Ascending aorta (tissue), 2 donors: ENCODE measurements at regions not wholly inside any gene's neighbourhood (a gene's known extent, or its start where the extent isn't known, plus 50 kb on each side); places are given as distances from the start of the nearest gene placed in this dataset.

ENCODE experiments used
- DNase-seq, 2 donors: peaks; one replicate each; pipeline ENCODE4 v3.0.0-alpha.2; 2019; ENCODE audit warnings: low spot score in 2 of 2
- H3K27ac ChIP-seq, 2 donors: fragments of 200-600 bp; sonication (generic); one replicate each; pipeline ENCODE4 v1.5.1; 2016 to 2017; ENCODE audit warnings: mild to moderate bottlenecking in 1 of 2
- H3K27me3 ChIP-seq: fragments of 200-600 bp; sonication (generic); one replicate; pipeline ENCODE4 v1.5.1; 2017
- H3K36me3 ChIP-seq, 2 donors: fragments of 200-600 bp; sonication (generic); one replicate each; pipeline ENCODE4 v1.5.1; 2016
- H3K4me1 ChIP-seq, 2 donors: fragments of 200-600 bp; sonication (generic); one replicate each; pipeline ENCODE4 v1.5.1; 2016 to 2017; ENCODE audit warnings: mild to moderate bottlenecking in 1 of 2
- H3K4me3 ChIP-seq, 2 donors: fragments of 200-600 bp; sonication (generic); one replicate each; pipeline ENCODE4 v1.5.1; 2016 to 2017; ENCODE audit warnings: mild to moderate bottlenecking in 1 of 2
- H3K9me3 ChIP-seq, 2 donors: fragments of 200-600 bp; sonication (generic); one replicate each; pipeline ENCODE4 v1.5.1; 2016
- intact Hi-C: fragments of 100-400 bp; cut with DNase I; formaldehyde crosslinking; loops from one replicate; pipeline ENCODE4 v1.15.1; 2023
- TF ChIP-seq, protein P1 (sequence below), 3 experiments: fragments of 200-600 bp in 2 of 3; fragments of 450-650 bp in 1 of 3; sonication (generic) in 2 of 3; IDR thresholded peaks; one replicate each; pipeline ENCODE4 v1.5.1; 2016 to 2019; ENCODE audit warnings: antibody characterized with exemption in 3 of 3, mild to moderate bottlenecking in 1 of 3, moderate library complexity in 1 of 3

DNA sequence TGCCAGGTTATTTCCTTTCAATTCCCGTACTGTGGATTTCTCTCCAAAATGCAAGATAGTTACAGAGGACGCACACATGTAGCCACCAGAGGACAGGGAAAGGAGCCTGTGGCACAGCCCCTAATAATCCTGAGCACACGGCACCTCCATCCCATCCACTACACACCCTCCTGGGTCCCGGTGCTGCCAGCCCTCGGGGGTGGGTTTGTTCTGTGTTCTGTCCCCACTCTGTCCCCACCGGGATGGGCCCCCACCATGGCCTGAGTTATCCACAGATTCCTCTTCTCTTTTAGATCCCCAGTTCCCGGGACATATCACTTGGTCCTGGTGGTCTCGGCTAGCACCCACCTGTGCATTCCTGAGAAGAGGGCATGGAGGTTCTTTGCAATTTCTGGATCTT, 196.9 kb upstream of the PPP2R2D start:
- Histone ChIP-seq H3K27ac (no peak overlapping the region), H3K4me1 (no peaks in the 10 kb centered on the region), H3K4me3 (no peak overlapping the region), H3K9me3 (peaks cover 5 to 9% of the 10 kb centered on the region in 2 donors), H3K27me3 (no peaks in the 10 kb centered on the region), H3K36me3 (no peaks in the 10 kb centered on the region)
- no peak for DNase-seq
- intact Hi-C loops: no loop called here
- TF ChIP-seq, protein P1, sequence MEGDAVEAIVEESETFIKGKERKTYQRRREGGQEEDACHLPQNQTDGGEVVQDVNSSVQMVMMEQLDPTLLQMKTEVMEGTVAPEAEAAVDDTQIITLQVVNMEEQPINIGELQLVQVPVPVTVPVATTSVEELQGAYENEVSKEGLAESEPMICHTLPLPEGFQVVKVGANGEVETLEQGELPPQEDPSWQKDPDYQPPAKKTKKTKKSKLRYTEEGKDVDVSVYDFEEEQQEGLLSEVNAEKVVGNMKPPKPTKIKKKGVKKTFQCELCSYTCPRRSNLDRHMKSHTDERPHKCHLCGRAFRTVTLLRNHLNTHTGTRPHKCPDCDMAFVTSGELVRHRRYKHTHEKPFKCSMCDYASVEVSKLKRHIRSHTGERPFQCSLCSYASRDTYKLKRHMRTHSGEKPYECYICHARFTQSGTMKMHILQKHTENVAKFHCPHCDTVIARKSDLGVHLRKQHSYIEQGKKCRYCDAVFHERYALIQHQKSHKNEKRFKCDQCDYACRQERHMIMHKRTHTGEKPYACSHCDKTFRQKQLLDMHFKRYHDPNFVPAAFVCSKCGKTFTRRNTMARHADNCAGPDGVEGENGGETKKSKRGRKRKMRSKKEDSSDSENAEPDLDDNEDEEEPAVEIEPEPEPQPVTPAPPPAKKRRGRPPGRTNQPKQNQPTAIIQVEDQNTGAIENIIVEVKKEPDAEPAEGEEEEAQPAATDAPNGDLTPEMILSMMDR (IDR thresholded peaks at IDR 0.05): no peak

DNA sequence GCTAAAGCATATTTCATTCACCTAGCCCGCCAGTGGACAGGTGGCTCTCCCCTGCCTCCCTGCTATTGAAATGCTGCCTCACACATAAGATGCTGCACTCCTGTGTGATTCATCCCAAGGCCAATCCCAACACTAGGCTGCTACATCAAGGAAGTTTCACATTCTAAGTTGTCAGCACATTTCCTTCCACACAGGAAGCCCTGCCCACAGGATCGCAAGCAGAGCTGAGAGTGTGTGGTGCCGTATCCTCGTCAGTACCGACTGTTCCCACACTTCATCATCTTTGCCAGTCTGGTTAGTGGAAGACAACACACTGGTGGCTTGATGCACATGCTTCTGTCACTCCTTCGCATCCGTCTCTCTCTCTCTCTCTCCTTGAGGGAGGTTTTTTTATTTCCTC, 194.3 kb upstream of the PPP2R2D start:
- no peaks in the 10 kb centered on the region for H3K36me3 ChIP-seq
- no peak overlapping the region for H3K4me3 ChIP-seq
- no peaks in the 10 kb centered on the region for H3K4me1 ChIP-seq
- TF ChIP-seq, protein P1 (IDR thresholded peaks at IDR 0.05): no peak
- no peaks in the 10 kb centered on the region for H3K27me3 ChIP-seq
- H3K9me3 ChIP-seq: peaks cover 5 to 9% of the 10 kb centered on the region in 2 donors
- H3K27ac ChIP-seq: no peak overlapping the region
- DNase-seq: no peak
- intact Hi-C loops: no loop called here

GRCh38 chr10:131706952-131707351, 193.9 kb upstream of the PPP2R2D start:
- Histone ChIP-seq H3K9me3 (peaks cover 5 to 9% of the 10 kb centered on the region in 2 donors), H3K4me3 (no peak overlapping the region), H3K4me1 (no peaks in the 10 kb centered on the region), H3K36me3 (no peaks in the 10 kb centered on the region), H3K27ac (no peak overlapping the region), H3K27me3 (no peaks in the 10 kb centered on the region)
- no peak for DNase-seq
- TF ChIP-seq, protein P1 (IDR thresholded peaks at IDR 0.05): no peak
- intact Hi-C loops: no loop called here

DNA sequence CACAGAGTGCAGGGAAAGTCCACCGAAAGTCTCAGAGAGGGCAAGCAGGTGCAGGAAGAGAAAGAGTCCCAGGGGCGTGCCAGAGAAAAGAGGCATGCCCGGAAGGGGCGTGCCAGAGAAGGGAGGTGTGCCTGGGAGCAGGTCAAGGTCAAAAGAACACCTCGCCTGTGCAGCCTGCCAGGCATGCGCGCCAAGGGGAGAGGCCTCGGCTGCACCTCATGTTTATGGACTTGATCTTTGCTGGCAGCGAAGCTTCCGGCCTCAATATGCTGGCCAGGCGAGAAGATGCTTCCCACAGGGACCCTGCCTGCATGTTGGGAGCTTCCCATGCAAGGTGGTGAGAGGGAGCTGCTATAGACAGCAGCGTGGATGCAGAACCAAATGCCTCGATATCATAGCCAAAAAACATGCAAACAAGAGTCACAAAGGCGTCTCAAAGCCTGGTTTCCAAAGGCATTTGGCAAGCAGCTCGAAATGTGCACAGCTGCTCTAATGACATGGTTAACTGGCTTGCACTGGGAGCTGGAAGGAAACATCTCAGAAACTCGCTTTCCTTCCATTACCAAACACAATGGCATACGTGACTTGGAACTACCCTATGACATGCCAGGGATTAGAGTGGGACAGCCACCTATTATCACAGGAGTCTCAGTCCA, 192.5 kb upstream of the PPP2R2D start:
- no peak overlapping the region for H3K4me3 ChIP-seq
- no peaks in the 10 kb centered on the region for H3K36me3 ChIP-seq
- TF ChIP-seq, protein P1 (IDR thresholded peaks at IDR 0.05): no peak
- no peaks in the 10 kb centered on the region for H3K27me3 ChIP-seq
- no peak overlapping the region for H3K27ac ChIP-seq
- H3K9me3 ChIP-seq: peaks cover 5 to 9% of the 10 kb centered on the region in 2 donors
- DNase-seq: no peak
- H3K4me1 ChIP-seq: no peaks in the 10 kb centered on the region
- intact Hi-C loops: no loop called here

- no peak for DNase-seq
- intact Hi-C loops: no loop called here
- no peaks in the 10 kb centered on the region for H3K4me1 ChIP-seq
- no peaks in the 10 kb centered on the region for H3K27me3 ChIP-seq
- no peaks in the 10 kb centered on the region for H3K36me3 ChIP-seq
- H3K4me3 ChIP-seq: no peak overlapping the region
- H3K27ac ChIP-seq: no peak overlapping the region
- TF ChIP-seq, protein P1 (IDR thresholded peaks at IDR 0.05): no peak
- H3K9me3 ChIP-seq: peaks cover 5 to 6% of the 10 kb centered on the region in 2 donors
Observed at GRCh38 chr10:131710142-131710861, 190.5 kb upstream of the PPP2R2D start.
